T-helper 17 cell (primary cell): ENCODE measurements at regions not wholly inside any gene's neighbourhood (a gene's known extent, or its start where the extent isn't known, plus 50 kb on each side); places are given as distances from the start of the nearest gene placed in this dataset.

Experiments
- ATAC-seq: fragments of 150-1000 bp; cut with Tn5 transposase; 2 replicates; pipeline ENCODE4 v1.10.0; 2021; ENCODE audit warnings: mild to moderate bottlenecking, moderate library complexity
- DNase-seq, 3 donors: peaks; one replicate each; pipeline versions ENCODE4 v3.0.0 to v3.0.0-alpha.2; 2020 to 2021
- H3K9me3 ChIP-seq: one replicate; pipeline ENCODE4 v1.7.0; 2013; ENCODE audit warnings: low read length, mild to moderate bottlenecking; ENCODE audit not compliant: control insufficient read depth, poor library complexity, severe bottlenecking
- H3K27ac Mint-ChIP-seq: one replicate; pipeline ENCODE4 v1.8.0; 2022; ENCODE audit warnings: mild to moderate bottlenecking, moderate library complexity, mixed read lengths
- H3K27me3 Mint-ChIP-seq: one replicate; pipeline ENCODE4 v1.8.0; 2022; ENCODE audit warnings: mixed read lengths
- H3K36me3 Mint-ChIP-seq: one replicate; pipeline ENCODE4 v1.8.0; 2022; ENCODE audit warnings: low read depth, mixed read lengths
- H3K4me1 Mint-ChIP-seq: one replicate; pipeline ENCODE4 v1.8.0; 2022; ENCODE audit warnings: mild to moderate bottlenecking, mixed read lengths
- H3K4me3 Mint-ChIP-seq: one replicate; pipeline ENCODE4 v1.8.0; 2022; ENCODE audit warnings: mild to moderate bottlenecking, moderate library complexity, mixed read lengths

DNA sequence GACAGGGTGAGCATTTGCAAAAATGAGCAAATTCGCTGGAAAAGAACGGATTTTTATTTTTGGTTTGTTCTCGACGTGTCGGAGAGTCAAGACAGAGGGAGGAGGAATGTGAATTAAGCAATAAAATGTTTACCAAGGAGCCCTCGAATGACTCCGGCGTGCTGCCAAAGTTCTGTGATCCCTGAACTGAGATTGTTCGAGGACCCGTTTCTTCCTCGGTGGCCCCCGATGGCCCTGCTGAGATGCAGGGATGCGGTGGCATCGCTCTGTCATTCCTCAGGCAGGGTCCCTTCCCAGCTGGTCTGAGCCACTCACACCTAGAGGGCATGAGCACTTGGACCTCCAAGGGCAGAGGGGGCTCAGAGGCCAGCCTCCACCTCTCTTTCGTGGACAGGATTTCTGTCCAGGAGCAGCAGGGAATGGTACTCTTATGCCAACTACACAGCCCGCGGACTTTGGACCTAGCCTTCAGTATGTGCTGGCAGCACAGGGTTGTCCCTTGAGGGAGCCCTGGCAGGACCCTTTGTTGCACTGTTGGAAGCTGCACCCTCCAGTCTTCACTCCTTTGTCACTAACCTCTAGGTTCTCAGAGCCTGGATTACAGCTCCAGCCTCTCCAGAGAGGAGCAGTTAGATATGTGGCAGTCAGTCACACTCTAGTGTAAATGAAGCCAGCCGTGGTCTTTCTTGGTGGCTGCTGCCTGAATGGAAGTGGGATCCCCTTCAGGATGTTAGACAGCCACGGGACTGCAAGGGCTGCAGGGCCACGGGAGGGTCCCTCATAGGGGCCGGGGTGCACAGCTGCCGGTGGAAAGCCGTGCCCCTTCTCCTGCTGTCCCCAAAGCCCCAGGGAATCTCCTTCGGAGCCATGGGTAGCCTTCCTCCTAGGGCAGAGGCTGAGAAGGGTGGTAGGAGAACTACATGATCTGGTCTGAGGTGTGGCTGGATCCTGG is 109.4 kb upstream of the ANO1 start:
- Mint-ChIP-seq H3K36me3 (no peaks in the 10 kb centered on the region), H3K4me1 (no peaks in the 10 kb centered on the region), H3K27ac (no peak overlapping the region), H3K4me3 (no peak overlapping the region), H3K27me3 (peaks cover 14% of the 10 kb centered on the region)
- DNase-seq (no peak), ATAC-seq (no peak)
- no peaks in the 10 kb centered on the region for H3K9me3 ChIP-seq

DNA sequence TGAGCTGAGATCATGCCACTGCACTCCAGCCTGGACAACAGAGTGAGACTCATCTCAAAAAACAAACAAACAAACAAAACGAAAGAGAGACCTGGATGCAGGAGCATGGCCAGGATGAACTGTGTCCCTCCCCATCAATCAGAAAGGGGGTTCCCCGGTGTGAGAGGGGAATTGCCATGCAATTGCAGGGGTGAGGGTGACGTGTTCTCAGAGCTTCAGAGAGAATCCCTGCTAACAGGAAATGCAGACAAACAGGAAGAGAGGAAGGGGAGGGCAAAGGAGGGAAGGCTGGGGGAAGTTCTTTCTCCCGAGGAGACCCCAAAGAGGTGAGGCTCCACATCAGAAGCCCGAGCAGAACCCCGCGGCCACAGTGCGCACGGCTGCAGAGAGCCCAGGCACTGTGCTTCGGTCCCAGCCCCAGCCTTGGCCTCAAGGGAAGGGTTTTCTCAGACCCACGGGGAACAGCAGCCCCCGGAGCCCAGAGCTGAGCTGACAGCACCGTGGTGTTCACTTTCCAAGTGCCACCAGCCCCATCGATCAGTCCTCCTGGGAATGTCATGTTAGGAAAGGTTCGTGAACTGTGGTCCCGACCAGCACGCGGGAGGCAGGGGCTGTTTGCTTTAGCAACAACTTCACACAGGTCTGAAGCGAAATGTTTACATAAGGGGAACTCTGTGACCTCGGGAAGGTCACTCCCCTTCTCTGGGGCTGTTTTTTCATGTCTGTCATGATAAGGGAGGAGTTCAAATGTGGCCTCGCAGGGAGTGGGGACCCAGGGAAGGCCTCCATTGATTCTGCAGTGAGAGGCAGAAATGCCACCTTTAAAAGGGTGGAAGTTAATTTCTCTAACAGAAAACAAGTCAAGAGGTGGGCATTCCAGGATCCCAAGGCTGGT is 108.0 kb upstream of the ANO1 start:
- DNase-seq (no peak), ATAC-seq (no peak)
- no peak overlapping the region for H3K4me3 Mint-ChIP-seq
- no peak overlapping the region for H3K27ac Mint-ChIP-seq
- peaks cover 14% of the 10 kb centered on the region for H3K27me3 Mint-ChIP-seq
- no peaks in the 10 kb centered on the region for H3K36me3 Mint-ChIP-seq
- H3K9me3 ChIP-seq: no peaks in the 10 kb centered on the region
- no peaks in the 10 kb centered on the region for H3K4me1 Mint-ChIP-seq

GRCh38 chr11:69970785-69971535 is 107.2 kb upstream of the ANO1 start:
- H3K36me3 Mint-ChIP-seq: no peaks in the 10 kb centered on the region
- no peaks in the 10 kb centered on the region for H3K9me3 ChIP-seq
- no peak overlapping the region for H3K27ac Mint-ChIP-seq
- peaks cover 18% of the 10 kb centered on the region for H3K27me3 Mint-ChIP-seq
- no peak overlapping the region for H3K4me3 Mint-ChIP-seq
- ATAC-seq (no peak), DNase-seq (no peak)
- H3K4me1 Mint-ChIP-seq: no peaks in the 10 kb centered on the region

DNA sequence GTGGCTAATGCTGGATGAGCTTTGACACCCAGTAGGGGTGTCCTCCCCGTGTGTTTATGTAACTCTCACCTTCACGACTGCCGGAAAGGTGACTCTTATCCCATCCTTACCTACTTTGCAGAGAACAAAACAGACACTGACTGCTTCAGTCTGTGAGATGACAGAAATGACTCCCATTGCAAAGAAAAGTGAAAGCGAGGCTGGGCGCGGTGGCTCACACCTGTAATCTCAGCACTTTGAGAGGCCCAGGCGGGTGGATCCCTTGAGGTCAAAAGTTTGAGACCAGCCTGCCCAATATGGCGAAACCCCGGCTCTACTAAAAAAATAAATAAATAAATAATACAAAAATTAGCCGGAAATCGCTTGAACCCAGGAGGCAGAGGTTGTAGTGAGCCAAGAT is 106.4 kb upstream of the ANO1 start:
- no peak for DNase-seq

DNA sequence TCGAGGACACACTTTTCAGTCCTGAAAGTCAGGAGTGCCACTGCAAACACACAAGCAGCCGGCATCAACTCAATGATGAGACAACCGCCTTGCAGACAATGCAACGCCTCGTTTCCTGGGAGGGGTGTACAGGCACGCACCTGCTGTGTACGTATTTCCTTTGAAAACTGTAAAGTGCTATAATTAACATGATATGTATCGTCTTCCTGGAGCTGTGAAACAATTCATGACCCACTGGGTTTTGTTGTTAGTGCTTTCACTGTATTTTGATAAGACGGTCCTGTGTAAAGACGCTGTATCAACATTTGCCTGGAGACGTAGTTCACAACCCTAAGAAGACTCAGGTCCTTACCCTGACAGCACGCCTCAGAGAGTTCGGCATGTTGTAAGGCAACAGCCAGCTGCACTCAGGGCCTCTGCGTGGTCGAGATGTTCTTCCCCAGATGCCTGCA is 105.7 kb upstream of the ANO1 start:
- Mint-ChIP-seq H3K36me3 (no peaks in the 10 kb centered on the region), H3K27ac (no peak overlapping the region), H3K4me1 (no peaks in the 10 kb centered on the region), H3K27me3 (peaks cover 21% of the 10 kb centered on the region), H3K4me3 (no peak overlapping the region)
- DNase-seq: no peak
- peak; percentile 68 for ATAC-seq
- H3K9me3 ChIP-seq: no peaks in the 10 kb centered on the region

More for the DNA sequence above, 106.4 kb upstream of the ANO1 start:
- Mint-ChIP-seq H3K27ac (no peak overlapping the region), H3K36me3 (no peaks in the 10 kb centered on the region), H3K27me3 (peaks cover 21% of the 10 kb centered on the region), H3K4me1 (no peaks in the 10 kb centered on the region), H3K4me3 (no peak overlapping the region)
- no peak for ATAC-seq
- H3K9me3 ChIP-seq: no peaks in the 10 kb centered on the region

GRCh38 chr11:69974528-69974927 is 103.6 kb upstream of the ANO1 start:
- no peaks in the 10 kb centered on the region for H3K36me3 Mint-ChIP-seq
- no peak overlapping the region for H3K4me3 Mint-ChIP-seq
- DNase-seq: no peak
- no peaks in the 10 kb centered on the region for H3K9me3 ChIP-seq
- peaks cover 24% of the 10 kb centered on the region for H3K27me3 Mint-ChIP-seq
- no peaks in the 10 kb centered on the region for H3K4me1 Mint-ChIP-seq
- H3K27ac Mint-ChIP-seq: no peak overlapping the region
- ATAC-seq: no peak

DNA sequence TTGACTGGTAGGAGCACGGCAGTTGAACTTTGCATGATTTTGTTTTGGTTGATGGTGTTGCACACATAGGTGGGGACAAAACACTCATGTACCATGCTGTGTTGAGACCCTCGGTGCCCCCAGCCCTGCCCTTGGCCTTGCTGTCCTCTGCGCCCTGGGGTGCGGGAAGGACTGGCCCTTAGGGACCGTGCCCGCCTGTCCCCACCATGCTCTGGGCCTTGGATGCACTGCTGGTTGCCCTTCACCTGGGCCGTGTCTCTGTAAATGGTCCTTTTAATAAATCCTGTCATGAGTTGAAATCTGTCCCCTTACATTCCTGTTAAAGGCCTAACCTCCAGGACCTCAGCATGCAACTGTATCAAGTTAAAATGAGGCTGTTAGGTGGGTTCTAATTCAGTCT is 102.3 kb upstream of the ANO1 start:
- no peaks in the 10 kb centered on the region for H3K36me3 Mint-ChIP-seq
- H3K4me3 Mint-ChIP-seq: no peak overlapping the region
- no peaks in the 10 kb centered on the region for H3K9me3 ChIP-seq
- peaks cover 30% of the 10 kb centered on the region for H3K27me3 Mint-ChIP-seq
- no peaks in the 10 kb centered on the region for H3K4me1 Mint-ChIP-seq
- DNase-seq (no peak), ATAC-seq (no peak)
- H3K27ac Mint-ChIP-seq: no peak overlapping the region

GRCh38 chr11:69976794-69977193 is 101.3 kb upstream of the ANO1 start:
- no peak for ATAC-seq

DNA sequence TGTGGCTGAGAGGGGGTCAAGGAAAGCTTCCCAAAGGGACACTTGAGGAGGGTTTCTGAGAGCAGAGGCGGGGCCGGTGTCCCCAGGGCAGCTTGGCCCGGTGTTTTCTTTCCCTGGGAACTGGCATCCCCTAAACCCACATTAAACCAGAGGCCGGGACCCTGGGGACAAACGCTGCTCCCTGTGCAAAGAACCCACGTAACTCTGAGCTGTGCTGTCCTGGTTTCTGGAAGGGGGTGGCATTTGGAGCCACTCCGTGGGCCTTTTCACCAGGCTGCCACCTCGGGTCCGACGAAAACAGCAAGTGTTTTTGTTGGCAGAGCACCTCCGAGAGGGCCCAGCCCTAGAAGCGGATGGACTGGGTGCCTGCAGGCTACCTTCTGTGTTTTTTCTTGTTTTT is 100.2 kb upstream of the ANO1 start:
- Mint-ChIP-seq H3K27me3 (peaks cover 42% of the 10 kb centered on the region), H3K4me3 (no peak overlapping the region), H3K27ac (no peak overlapping the region), H3K4me1 (no peaks in the 10 kb centered on the region), H3K36me3 (no peaks in the 10 kb centered on the region)
- no peaks in the 10 kb centered on the region for H3K9me3 ChIP-seq
- ATAC-seq: no peak
- no peak for DNase-seq

More at GRCh38 chr11:69976794-69977193, 101.3 kb upstream of the ANO1 start:
- Mint-ChIP-seq H3K4me1 (no peaks in the 10 kb centered on the region), H3K4me3 (no peak overlapping the region), H3K36me3 (no peaks in the 10 kb centered on the region), H3K27ac (no peak overlapping the region), H3K27me3 (peaks cover 30% of the 10 kb centered on the region)
- H3K9me3 ChIP-seq: no peaks in the 10 kb centered on the region
- no peak for DNase-seq

DNA sequence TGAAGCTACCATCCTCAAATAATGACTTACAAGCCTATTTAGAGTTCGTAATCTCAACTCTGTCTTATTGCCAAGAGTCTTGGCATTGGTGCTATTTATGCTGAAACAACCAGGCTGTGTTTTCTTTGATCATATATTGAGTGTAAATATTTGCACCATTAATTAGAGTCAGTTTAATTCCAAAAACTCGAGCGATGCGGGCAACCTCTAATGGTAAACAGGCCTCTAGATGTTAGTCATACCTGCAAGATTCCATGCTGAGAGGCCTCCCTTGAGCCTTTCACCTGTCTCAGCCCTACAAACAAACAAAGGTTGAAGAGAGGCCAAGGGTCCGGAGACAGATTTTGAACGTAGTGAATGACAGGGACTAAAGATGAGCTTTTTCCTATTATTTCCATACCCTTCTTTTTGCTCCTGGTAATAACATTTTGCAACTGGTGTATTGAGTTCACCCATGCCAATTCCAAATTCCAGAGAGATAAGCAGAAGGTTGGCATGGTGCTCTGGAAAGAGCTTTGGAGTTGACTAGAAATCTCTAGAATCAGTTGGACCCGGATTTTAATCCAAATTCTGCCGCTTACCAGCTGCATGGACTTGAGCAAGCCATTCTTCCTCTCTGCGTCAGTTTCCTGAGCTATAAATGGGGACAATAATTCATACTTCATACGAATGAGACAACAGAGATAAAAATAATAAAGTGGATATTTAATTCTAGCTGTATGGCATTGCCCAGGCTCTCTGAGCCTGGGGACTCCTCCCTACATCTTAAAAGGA is 99.1 kb upstream of the ANO1 start:
- H3K4me1 Mint-ChIP-seq: no peaks in the 10 kb centered on the region
- H3K27ac Mint-ChIP-seq: no peak overlapping the region
- no peak for DNase-seq
- no peak for ATAC-seq
- H3K36me3 Mint-ChIP-seq: no peaks in the 10 kb centered on the region
- no peaks in the 10 kb centered on the region for H3K9me3 ChIP-seq
- no peak overlapping the region for H3K4me3 Mint-ChIP-seq
- H3K27me3 Mint-ChIP-seq: peaks cover 53% of the 10 kb centered on the region

GRCh38 chr11:69979632-69980031 is 98.5 kb upstream of the ANO1 start:
- DNase-seq: no peak
- Mint-ChIP-seq H3K27ac (no peak overlapping the region), H3K4me1 (no peaks in the 10 kb centered on the region), H3K27me3 (peaks cover 59% of the 10 kb centered on the region), H3K36me3 (no peaks in the 10 kb centered on the region), H3K4me3 (no peak overlapping the region)
- no peak for ATAC-seq
- H3K9me3 ChIP-seq: no peaks in the 10 kb centered on the region

DNA sequence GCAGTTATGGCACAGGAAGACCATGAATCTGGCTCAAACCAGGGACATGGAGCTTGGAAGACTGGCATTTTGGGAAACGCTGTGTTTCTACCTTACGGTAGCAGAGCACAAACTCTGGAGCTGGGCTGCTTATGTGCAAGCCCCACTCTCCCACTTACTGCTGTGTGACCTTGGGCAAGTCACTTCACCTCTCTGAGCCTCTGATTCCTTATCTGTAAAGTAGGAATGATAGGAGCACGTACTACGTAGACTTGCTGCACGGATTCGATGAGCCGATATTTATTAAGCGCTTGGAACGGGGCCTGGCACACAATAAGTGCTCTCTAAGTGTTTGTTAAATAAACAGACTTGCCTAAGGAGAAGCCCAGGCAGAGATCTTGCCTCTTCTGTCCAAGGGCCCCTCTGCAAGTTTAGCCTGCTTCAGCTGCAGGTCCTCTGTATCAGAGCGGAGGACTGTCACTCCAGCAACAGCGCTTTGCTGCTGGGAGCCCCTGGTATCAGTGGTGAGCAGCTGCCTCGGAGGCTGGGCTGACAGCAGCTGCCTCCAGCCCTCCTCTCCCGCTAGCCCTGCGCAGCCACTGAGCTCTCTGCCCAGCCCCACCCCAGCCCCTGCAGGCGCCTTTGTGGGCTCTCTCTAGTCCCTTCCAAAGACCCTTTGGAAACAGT is 96.9 kb upstream of the ANO1 start:
- DNase-seq (no peak), ATAC-seq (no peak)
- no peaks in the 10 kb centered on the region for H3K9me3 ChIP-seq
- Mint-ChIP-seq H3K4me1 (no peaks in the 10 kb centered on the region), H3K27me3 (peaks cover 57% of the 10 kb centered on the region), H3K4me3 (no peak overlapping the region), H3K36me3 (no peaks in the 10 kb centered on the region), H3K27ac (no peak overlapping the region)
